SK-N-SH (cell line): ENCODE measurements at regions not wholly inside any gene's neighbourhood (a gene's known extent, or its start where the extent isn't known, plus 50 kb on each side); places are given as distances from the start of the nearest gene placed in this dataset.

Experiments
- CTCF ChIA-PET: fragments of 300-600, 350-600 bp; formaldehyde crosslinking; extraction: SDS; loops from one replicate; lab custom pipeline; 2021; lab: Yijun Ruan, JAX
- POLR2A ChIA-PET: fragments of 350-600 bp; sonication (Branson Sonifier 250); formaldehyde crosslinking; extraction: SDS; loops from one replicate; lab custom pipeline; 2020; ENCODE audit warnings: antibody characterized with exemption, inconsistent platforms; lab: Yijun Ruan, JAX
- DNase-seq: peaks from one replicate; pipeline ENCODE4 v3.0.0; 2012
- H2AFZ ChIP-seq: fragments of 200-600 bp; sonication (generic); 2 replicates; pipeline ENCODE4 v1.8.1; 2016; ENCODE audit warnings: antibody characterized with exemption, mild to moderate bottlenecking, low read depth
- H3F3A ChIP-seq: fragments of 200-600 bp; sonication (generic); replicated peaks from 2 replicates; pipeline ENCODE3; 2016; ENCODE audit warnings: antibody characterized with exemption, mild to moderate bottlenecking; ENCODE audit not compliant: insufficient read depth
- H3K27ac ChIP-seq, 2 experiments: fragments of 200-500 bp in 1 of 2; fragments of 200-600 bp in 1 of 2; sonication (Bioruptor generic) in 1 of 2; sonication (generic), shearing (Covaris generic) in 1 of 2; 2 replicates each; pipeline versions ENCODE4 v1.5.1 to v1.6.1; 2014 to 2016; ENCODE audit warnings: low read depth in 2 of 2, inconsistent platforms in 1 of 2, low read length in 1 of 2, mild to moderate bottlenecking in 1 of 2, mixed read lengths in 1 of 2
- H3K27me3 ChIP-seq: fragments of 200-600 bp; sonication (generic), shearing (Covaris generic); 2 replicates; pipeline ENCODE4 v1.6.1; 2016; ENCODE audit warnings: mixed run types; ENCODE audit not compliant: insufficient read depth
- H3K36me3 ChIP-seq, 2 experiments: fragments of 200-500 bp in 1 of 2; fragments of 200-600 bp in 1 of 2; sonication (Bioruptor generic) in 1 of 2; sonication (generic) in 1 of 2; replicated peaks in 1 of 2; 2 replicates each; pipeline versions ENCODE3 to v1.5.1; 2014 to 2016; ENCODE audit warnings: low read length in 1 of 2, mild to moderate bottlenecking in 1 of 2; ENCODE audit not compliant: insufficient read depth in 2 of 2, control insufficient read depth in 1 of 2
- H3K4me1 ChIP-seq, 2 experiments: fragments of 200-500 bp in 1 of 2; fragments of 200-600 bp in 1 of 2; sonication (Bioruptor generic) in 1 of 2; sonication (generic), shearing (Covaris generic) in 1 of 2; 2 replicates each; pipeline versions ENCODE4 v1.5.1 to v1.6.1; 2014 to 2016; ENCODE audit warnings: low read depth in 1 of 2, low read length in 1 of 2, mixed run types in 1 of 2; ENCODE audit not compliant: insufficient read depth in 2 of 2, control insufficient read depth in 1 of 2
- H3K4me2 ChIP-seq: fragments of 200-600 bp; sonication (generic), shearing (Covaris generic); 2 replicates; pipeline ENCODE4 v1.6.1; 2017; ENCODE audit warnings: mixed run types
- H3K4me3 ChIP-seq, 2 experiments: fragments of 200-500 bp in 1 of 2; fragments of 200-600 bp in 1 of 2; sonication (Bioruptor generic) in 1 of 2; sonication (generic), shearing (Covaris generic) in 1 of 2; 2 replicates each; pipeline versions ENCODE4 v1.5.1 to v1.8.1; 2014 to 2016; ENCODE audit warnings: low read depth in 2 of 2, inconsistent platforms in 1 of 2, low read length in 1 of 2, mild to moderate bottlenecking in 1 of 2, mixed read lengths in 1 of 2, moderate library complexity in 1 of 2
- H3K79me2 ChIP-seq: fragments of 200-600 bp; sonication (generic); 2 replicates; pipeline ENCODE4 v1.8.1; 2017; ENCODE audit warnings: mild to moderate bottlenecking; ENCODE audit not compliant: insufficient read depth
- H3K9ac ChIP-seq: fragments of 200-600 bp; sonication (generic); 2 replicates; pipeline ENCODE4 v1.6.1; 2017; ENCODE audit warnings: mixed run types
- H3K9me2 ChIP-seq: fragments of 200-600 bp; sonication (generic); 2 replicates; pipeline ENCODE4 v1.6.1; 2017; ENCODE audit warnings: mixed run types
- H3K9me3 ChIP-seq: fragments of 200-600 bp; sonication (generic); 2 replicates; pipeline ENCODE4 v1.6.1; 2017; ENCODE audit warnings: mixed run types, mild to moderate bottlenecking, moderate library complexity
- H4K20me1 ChIP-seq: fragments of 200-600 bp; sonication (generic); 2 replicates; pipeline ENCODE4 v1.6.1; 2017; ENCODE audit warnings: mild to moderate bottlenecking, mixed run types; ENCODE audit not compliant: insufficient read depth
- ELF1 ChIP-seq: IDR thresholded peaks from 2 replicates; pipeline ENCODE4 v1.4.0; 2012
- EZH2phosphoT487 ChIP-seq: fragments of 200-600 bp; sonication (generic); IDR thresholded peaks from 2 replicates; pipeline ENCODE4 v1.6.1; 2017; ENCODE audit warnings: low read depth, mixed run types, mild to moderate bottlenecking, antibody characterized with exemption, moderate library complexity, borderline replicate concordance
- FOXM1 ChIP-seq: IDR thresholded peaks from 2 replicates; pipeline ENCODE4 v1.4.0; 2012; ENCODE audit warnings: low read depth, mild to moderate bottlenecking
- GABPA ChIP-seq: IDR thresholded peaks from 2 replicates; pipeline ENCODE4 v1.4.0; 2012; ENCODE audit warnings: low read depth, mild to moderate bottlenecking
- IRF3 ChIP-seq: fragments of 150-350 bp; IDR thresholded peaks from 2 replicates; pipeline ENCODE4 v1.6.1; 2016; ENCODE audit warnings: mild to moderate bottlenecking, low read depth, low read length
- NFIC ChIP-seq: IDR thresholded peaks from 2 replicates; pipeline ENCODE4 v1.4.0; 2012; ENCODE audit warnings: borderline replicate concordance
- NRF1 ChIP-seq: IDR thresholded peaks from 2 replicates; pipeline ENCODE4 v1.6.1; 2012; ENCODE audit warnings: low read depth, mild to moderate bottlenecking, low read length
- POLR2AphosphoS5 ChIP-seq: IDR thresholded peaks from 2 replicates; pipeline ENCODE4 v1.6.1; 2012; ENCODE audit warnings: low read depth, low read length
- RAD21 ChIP-seq: IDR thresholded peaks from 2 replicates; pipeline ENCODE4 v1.6.1; 2012; ENCODE audit warnings: mild to moderate bottlenecking, low read length
- REST ChIP-seq: IDR thresholded peaks from 2 replicates; pipeline ENCODE4 v1.6.1; 2012; ENCODE audit warnings: mild to moderate bottlenecking, low read depth, low read length, moderate library complexity
- RXRA ChIP-seq: IDR thresholded peaks from 2 replicates; pipeline ENCODE4 v1.4.0; 2012; ENCODE audit warnings: low read depth, mild to moderate bottlenecking, borderline replicate concordance
- SMC3 ChIP-seq: IDR thresholded peaks from 2 replicates; pipeline ENCODE4 v1.6.1; 2012; ENCODE audit warnings: low read depth, low read length, improper control_type of control experiment
- TAF1 ChIP-seq: IDR thresholded peaks from 2 replicates; pipeline ENCODE4 v1.6.1; 2012; ENCODE audit warnings: low read depth, mild to moderate bottlenecking, low read length, moderate library complexity, borderline replicate concordance
- USF2 ChIP-seq: fragments of 150-350 bp; IDR thresholded peaks from 2 replicates; pipeline ENCODE4 v1.6.1; 2017; ENCODE audit warnings: antibody characterized with exemption, low read length, low read depth, borderline replicate concordance
- WGBS: methylation state at CpG from one replicate; pipeline ENCODE4 v1.1.6; 2017; ENCODE audit warnings: low lambda C conversion rate; 5-methylcytosine and 5-hydroxymethylcytosine counted together

- TF ChIP-seq REST = no peak
- TF ChIP-seq ELF1 = no peak
- no peak for TF ChIP-seq POLR2AphosphoS5
- no peak for TF ChIP-seq NFIC
- TF ChIP-seq IRF3 = no peak
- no peak for TF ChIP-seq EZH2phosphoT487
These were observed 67.6 kb upstream of the GNAZ start (continued) for GRCh38 chr22:23002612-23003180.

GRCh38 chr22:23007823-23008222 lies 62.5 kb upstream of the GNAZ start:
- no peak for TF ChIP-seq RXRA
- TF ChIP-seq, all 33 proteins: peak for 0
- no peak overlapping the region for H3K9ac ChIP-seq
- H3K27ac ChIP-seq = no peak overlapping the region
- CTCF ChIA-PET = interaction anchor here (0.8 to 1.1 kb wide), 2 partner anchors 10 to 378 kb away, joined by 3 read pairs; no protein-coding TSS in a partner anchor
- H3K4me2 ChIP-seq = no peak overlapping the region
- H4K20me1 ChIP-seq = no peaks in the 10 kb centered on the region
- no peak for DNase-seq
- no peaks in the 10 kb centered on the region for H3K9me2 ChIP-seq
- H3K9me3 ChIP-seq = no peaks in the 10 kb centered on the region
- no peak overlapping the region for H2AFZ ChIP-seq
- POLR2A ChIA-PET = no interaction called here
- WGBS = 0% methylated on average over 1 of the region's 1 CpG
- H3F3A ChIP-seq = no peaks in the 10 kb centered on the region
- H3K4me3 ChIP-seq = no peak overlapping the region
- no peaks in the 10 kb centered on the region for H3K79me2 ChIP-seq
- H3K36me3 ChIP-seq = no peaks in the 10 kb centered on the region
- no peaks in the 10 kb centered on the region for H3K4me1 ChIP-seq
- H3K27me3 ChIP-seq = no peaks in the 10 kb centered on the region

- no peak overlapping the region for H3K4me3 ChIP-seq
- no peaks in the 10 kb centered on the region for H3K9me2 ChIP-seq
- no peak overlapping the region for H3K4me2 ChIP-seq
- H3K9me3 ChIP-seq = no peaks in the 10 kb centered on the region
- H4K20me1 ChIP-seq = no peaks in the 10 kb centered on the region
- POLR2A ChIA-PET = no interaction called here
- no peak overlapping the region for H3K27ac ChIP-seq
- H3K9ac ChIP-seq = no peak overlapping the region
- H2AFZ ChIP-seq = no peak overlapping the region
- TF ChIP-seq FOXM1 (no peak), SMC3 (no peak), GABPA (no peak), USF2 (no peak), NRF1 (no peak), NFIC (no peak), TAF1 (no peak), RAD21 (no peak)
- CTCF ChIA-PET = interaction anchor here (1.5 kb wide), 1 partner anchor 49 kb away, joined by 7 read pairs; no protein-coding TSS in a partner anchor
- H3K36me3 ChIP-seq = no peaks in the 10 kb centered on the region
- no peak for DNase-seq
- 65% methylated on average over 2 of the region's 2 CpGs for WGBS
- H3K79me2 ChIP-seq = no peaks in the 10 kb centered on the region
- no peaks in the 10 kb centered on the region for H3K4me1 ChIP-seq
- no peaks in the 10 kb centered on the region for H3F3A ChIP-seq
- H3K27me3 ChIP-seq = no peaks in the 10 kb centered on the region; the same call in 1 of the 2 replicates
These were observed 61.4 kb upstream of the GNAZ start for GRCh38 chr22:23008896-23009295.
